ENCODE measurements at regions not wholly inside any gene's neighbourhood (a gene's known extent, or its start where the extent isn't known, plus 50 kb on each side); places are given as distances from the start of the nearest gene placed in this dataset.

DNA sequence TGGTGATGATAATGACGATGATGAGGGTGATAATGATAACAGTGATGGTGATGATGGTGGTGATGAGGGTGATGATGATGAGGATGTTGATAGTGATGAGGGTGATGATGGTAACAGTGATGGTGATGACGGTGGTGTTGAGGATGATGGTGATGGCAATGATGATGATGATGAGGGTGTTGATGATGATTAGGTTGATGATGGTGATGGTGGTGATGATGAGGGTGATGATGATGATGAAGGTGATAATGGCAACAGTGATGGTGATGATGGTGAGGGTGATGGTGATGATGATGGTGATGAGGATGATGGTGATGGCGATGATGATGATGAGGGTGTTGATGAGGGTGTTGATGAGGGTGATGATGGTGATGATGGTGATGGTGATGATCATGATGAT, 93.8 kb upstream of the ZNF469 start:
- DNase-seq (ENCODE audit: low spot score): no peak

DNA sequence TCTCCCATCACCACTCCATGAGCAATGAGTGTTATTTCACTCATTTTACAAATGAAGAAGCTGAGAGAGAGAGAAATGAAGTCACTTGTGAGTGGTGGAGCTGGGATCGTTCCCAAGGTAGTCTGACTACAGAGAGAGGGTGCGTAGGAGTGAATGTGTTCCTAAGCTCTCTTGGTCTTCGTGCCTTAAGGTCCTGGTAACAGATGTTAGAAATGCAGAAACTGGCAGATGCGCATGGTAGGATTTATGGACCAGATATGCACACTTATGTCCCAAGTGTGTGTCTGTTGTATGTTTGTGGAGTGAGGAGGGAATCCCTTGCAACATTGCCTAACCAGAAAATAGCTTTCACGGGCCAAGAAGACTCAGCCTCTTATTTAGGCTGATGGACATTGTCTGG, 93.2 kb upstream of the ZNF469 start:
- DNase-seq (ENCODE audit: low spot score): no peak

DNA sequence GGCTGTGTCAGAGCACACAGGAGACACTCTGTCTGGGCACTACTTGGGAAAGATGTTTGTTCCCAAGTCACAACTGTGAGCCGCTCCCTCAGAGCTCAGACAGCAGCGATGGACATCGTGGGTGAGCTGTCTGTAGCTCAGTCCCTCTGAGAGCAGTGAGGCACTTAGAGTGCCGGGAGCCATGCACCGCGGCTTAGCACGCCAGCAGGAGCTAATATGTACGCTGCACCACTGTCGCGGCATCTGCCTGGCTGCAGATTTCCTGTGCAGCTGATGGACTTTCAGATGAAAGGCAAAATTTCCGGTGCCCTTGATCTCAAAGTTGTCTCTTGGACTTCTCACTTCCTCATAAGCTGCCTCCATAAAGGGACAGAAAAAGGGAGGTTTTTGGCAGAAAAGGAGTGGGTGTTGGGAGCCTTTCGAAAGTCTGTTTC, 92.8 kb upstream of the ZNF469 start:
- no peak for DNase-seq (ENCODE audit: low spot score)

DNA sequence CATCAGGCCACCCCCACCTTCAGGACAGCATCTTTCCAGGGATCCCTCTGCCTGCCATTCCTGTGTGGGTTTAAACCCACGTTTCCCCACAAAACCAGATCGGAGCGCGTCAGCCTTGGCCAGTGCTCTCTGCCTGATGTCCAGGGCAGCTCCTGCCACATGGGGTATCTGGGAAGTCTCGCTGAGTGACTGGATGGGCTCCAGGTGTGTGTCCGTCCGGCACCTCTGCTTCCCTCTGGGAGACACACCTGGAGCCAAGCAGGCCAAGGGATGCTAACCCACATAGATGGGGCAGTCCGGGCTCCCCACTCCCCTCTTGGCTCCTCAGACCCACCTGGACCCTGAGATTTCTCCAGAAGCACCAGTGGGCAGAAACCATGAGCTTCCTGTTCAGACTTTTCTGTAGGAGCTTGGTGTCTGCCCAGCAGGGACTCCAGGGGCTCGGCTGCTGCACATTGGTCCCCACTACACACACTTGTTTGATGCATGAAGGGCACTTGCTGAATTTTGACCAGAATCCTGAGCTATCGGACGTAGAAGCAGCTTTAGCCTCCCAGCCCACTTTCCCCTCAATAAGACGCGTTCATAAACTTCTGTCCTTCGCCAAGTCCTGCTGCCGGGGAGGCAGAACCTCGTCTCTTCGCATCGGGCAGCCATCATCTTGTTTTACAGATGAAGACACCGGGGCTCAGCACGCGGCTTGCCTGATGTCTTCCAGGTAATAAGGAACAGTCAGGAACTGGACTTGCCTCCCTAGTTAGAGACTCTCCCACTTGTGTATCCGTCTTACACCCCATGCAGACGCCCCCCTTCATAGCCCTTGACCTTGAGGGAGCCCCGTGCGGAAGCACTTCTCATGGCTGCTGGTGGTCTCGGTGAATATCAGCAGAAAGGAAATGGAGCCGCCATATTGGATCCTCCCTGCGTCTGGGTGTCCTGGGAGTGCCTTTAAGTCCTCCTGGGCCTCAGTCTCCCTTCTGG, 91.6 kb upstream of the ZNF469 start:
- DNase-seq (ENCODE audit: low spot score): no peak

DNA sequence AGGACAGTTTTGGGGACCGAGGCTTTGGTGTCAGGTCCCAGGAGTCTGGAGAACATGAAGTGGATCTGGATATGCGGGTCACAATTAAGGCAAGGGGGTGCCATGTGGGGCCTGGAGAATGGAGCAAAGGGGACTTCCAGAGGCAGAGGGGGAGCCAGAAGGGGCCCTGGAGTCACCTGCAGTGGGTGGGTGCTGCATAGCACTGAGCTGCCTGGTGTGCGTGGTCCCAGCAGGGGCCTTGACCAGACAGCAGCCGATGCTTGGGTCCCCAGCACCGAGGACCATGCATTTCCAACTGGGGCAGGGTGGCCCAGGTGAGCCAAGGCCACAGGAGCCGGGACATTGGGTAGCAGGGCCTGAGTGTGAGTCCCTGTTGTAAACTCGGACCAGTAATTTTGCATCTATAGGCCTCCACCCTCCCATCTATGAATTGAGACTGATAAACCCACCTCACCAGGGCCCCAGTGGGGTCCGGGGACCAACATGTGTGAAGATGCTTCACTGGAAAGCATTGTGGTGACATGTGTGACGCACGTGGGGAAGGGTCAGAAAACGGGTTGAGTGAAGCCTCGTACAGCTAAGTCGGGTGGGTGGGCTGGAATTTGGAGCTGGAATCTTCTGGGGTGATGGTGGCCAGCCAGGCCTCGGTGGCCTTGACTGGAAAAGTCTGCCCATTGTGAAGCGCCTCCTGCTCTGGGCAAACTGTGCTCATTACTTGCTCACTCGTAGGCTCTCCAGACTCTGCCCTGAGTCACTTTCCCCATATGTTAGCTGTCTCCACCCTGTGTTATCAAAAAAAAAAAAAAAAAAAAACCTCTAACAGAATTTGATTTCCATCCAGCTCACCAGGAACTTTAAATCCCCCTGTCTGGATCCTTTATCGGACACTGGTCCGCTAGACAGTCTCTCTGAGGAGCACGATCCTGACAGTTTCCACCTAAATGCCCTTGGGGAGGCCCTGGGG, 90.5 kb upstream of the ZNF469 start:
- DNase-seq (ENCODE audit: low spot score): no peak

DNA sequence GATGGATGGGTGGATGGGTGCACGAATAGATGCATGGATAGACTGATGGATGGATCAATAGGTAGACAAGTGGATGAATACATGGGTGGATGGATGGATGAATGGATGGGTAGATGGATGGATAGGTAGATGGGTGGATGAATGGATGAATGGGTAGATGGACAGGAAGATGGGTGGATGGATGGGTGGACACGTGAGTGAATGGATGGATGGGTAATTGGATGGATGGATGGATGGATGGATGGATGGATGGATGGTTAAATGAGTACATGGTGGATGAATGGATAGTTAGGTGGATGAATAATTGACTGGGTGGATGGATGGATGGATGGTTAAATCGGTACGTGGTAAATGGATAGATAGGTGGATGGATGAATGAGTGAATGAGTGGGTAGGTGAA, 89.7 kb upstream of the ZNF469 start:
- no peak for DNase-seq (ENCODE audit: low spot score)

DNA sequence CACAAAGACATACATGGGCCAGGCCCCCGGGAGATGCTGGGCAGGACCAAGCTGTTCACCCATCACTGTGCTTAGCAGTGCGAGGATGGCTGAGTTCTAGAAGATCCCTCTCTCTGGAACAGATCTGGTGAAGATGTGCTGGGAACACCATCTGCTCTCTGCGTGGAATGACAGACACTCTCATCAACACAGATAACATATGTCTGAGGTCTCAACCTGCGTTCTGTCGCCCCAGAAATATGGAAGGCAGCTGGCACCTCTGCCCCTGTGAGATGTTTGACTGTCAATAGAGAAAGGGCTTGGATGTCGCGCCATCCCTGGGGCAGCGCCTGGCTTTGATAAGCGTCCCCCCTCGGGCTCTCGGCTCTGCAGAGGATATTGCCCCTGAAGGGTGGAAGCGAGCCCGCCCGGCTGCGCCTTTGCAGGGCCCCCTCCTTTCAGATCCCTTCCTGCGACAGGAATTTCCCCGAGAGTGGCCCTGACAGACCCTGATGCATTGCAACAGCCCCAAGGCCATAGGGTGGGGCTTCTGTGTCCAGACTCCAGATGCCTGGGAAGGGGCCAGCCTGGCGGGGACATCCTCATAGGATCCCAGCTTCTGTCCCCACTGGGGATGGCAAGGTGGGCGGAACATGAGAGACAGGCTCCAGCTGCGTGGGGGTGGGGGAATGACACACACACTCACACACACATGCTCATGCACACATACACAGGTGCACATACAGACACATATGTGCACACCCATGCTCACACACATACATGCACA, 86.9 kb upstream of the ZNF469 start:
- no peak for DNase-seq (ENCODE audit: low spot score)

DNA sequence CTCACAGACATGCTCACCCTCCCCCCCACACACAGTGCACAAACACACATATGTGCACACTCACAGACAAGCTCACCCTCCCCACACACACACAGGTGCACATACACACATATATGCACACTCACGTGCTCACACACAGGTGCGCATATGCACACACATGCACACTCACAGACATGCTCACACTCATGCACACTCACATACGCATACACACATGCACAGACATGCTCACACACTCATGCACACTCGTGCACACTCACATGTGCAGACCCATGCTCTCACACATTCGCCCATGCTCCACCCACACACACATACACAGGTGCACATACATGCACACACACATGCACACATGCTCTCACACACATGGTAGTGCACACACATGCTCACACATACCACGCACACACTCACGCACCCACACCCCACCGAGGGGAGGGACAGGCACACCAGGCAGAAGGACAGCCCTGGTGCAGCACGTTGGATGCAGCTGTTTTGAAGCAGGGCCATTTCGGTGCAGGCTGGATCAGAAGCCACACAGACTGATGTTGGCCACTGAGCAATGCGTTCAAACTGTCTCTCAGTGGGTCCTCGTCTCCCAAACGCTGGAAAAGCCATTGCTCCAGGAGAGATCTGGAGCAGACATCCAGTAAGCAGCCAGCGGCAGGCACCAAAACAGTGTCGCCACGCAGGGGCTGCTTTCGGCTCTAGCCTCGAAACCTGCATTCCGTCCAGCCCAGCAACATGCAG, 86.2 kb upstream of the ZNF469 start:
- DNase-seq (ENCODE audit: low spot score): no peak

DNA sequence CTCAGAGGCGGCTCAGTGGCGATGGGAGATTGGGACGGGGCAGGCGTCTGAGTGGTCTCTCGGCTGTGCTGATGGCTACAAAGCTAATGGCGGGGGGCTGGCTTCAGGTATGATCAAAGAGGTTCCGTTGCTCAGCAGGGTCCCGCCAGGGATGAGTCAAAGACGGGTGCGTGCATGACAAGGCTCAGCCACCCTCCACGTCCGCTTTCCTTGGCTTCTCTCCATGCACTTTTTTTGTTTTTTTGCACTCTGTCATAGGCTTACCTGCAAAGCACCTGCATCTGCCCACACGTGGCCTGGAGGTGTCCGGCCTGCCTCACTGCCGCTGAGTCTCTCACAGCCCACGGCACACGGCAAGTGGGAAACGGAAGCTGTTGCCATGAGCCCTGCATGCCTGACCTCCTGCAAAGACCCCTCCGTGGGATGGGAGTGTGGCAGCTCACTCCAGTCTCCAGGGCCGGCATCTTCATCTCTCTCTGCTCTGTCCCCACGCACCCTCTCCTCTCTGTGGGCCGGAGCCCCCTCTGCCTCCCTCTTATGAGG, 85.5 kb upstream of the ZNF469 start:
- DNase-seq (ENCODE audit: low spot score): no peak

DNA sequence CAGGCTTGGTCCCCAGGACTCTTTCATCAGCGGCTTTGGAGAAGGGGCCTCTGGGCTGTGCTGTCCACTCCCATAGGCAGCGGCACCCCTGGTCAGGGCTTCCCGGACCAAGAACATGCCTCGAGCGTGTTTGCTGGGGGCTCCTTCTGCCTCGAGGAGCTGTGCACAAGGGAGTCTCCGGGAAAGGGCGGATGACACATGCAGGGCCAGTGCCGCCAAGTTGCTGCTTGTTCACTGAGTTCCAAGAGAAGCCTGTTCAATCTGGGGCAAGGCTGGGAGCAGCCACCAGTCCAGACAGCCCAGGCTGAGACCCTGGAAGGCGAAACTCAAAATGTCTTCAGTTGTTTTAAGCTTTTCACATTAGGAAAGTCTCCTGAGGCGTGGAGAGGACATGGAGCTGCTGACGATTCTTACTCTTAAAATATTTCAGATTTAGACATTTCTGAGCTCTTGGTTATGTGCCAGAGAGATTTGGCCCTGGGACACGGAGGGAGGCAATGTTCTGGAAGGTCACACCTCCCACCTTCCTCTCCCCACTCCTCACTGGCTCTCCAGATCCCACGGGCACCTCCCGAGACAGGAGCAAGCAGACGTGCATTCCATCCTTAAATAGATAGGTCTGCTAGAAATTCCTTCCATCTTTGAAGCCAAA, 84.5 kb upstream of the ZNF469 start:
- no peak for DNase-seq (ENCODE audit: low spot score)

DNA sequence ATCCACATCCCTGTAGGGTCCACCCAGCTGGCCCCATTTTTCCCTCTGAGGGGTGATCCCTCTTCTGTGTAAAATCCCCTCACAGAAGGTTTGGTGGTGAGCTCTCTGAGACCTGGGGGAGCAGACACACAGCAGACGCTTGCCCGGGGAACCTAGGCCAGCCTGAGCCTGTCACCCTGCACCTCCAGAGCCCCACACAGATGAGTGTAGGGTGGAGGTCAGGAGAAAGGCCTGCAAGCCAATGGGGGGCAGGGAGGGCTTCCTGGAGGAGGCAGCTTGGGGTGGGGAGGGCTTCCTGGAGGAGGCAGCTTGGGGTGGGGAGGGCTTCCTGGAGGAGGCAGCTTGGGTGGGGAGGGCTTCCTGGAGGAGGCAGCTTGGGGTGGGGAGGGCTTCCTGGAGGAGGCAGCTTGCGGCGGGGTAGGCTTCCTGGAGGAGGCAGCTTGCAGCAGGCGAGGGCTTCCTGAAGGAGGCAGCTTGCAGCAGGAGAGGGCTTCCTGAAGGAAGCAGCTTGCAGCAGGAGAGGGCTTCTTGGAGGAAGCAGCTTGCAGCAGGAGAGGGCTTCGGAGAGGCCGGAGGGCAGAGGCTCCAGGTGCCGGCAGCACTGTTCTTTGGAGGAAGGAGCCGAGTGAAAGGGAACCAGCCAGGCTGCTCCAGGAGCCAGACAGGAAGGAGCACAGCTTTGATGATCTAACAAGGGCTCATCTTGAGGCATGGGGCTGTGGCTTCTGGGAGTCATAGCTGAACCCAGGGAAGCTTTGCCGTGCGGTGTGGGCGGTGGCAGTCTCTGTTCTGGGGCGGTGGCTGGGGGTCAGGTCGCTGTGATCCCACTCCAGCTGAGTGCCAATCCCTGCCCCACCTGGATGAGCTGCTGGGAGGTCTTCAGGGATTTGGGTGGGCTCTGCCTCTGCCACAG, 83.7 kb upstream of the ZNF469 start:
- no peak for DNase-seq (ENCODE audit: low spot score)

DNA sequence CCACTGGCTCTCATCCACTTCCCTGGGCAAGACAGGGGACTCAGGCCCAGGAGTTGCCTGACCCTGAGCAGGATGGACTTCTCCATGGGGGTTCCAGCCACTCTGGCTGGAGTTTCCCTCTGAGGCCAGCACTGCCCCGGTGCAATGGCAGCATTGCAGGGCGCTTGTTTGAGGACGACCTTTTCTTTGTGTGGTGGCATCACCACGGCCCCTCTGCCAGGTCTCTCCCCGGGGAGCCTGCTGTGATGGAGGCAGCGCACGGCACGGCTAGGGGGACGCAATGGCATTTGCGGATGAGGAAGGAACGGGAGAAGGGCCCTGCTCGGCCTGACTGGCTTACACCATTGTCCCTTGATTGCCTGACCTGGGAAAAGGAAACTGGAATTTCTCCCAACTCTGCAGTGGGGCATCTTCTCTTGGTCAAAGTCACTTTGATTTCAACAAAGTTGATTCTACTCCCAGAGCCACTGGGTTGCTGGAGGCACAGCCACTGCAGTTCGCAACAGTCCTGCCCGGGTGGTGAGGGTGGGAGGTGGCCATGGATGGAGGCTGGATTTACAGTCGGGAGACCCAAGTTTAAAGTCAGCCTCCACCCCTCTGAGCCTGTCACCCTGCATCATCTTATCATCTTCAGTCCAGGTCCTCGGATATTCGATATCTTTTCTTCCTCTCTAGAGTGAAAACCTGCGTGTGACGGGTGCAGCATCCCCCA, 82.9 kb upstream of the ZNF469 start:
- DNase-seq (ENCODE audit: low spot score): no peak

DNA sequence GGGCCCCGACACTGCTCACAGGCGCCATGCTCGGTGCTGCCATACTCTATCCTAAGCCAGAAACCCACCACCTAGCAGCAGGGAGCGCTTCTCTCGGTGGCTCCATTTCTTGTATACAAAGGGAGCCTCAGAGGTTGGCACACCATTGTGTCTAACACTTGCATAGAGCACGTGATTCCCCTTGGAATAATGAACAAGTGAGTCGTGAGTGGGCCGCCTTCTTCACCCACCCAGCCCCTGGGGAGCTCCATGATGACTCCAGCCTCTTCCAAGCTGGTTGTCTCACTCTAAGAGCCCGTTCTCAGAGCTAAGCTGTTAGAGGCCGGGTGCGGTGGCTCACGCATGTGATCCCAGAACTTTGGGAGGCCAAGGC, 82.3 kb upstream of the ZNF469 start:
- DNase-seq (ENCODE audit: low spot score): no peak

DNA sequence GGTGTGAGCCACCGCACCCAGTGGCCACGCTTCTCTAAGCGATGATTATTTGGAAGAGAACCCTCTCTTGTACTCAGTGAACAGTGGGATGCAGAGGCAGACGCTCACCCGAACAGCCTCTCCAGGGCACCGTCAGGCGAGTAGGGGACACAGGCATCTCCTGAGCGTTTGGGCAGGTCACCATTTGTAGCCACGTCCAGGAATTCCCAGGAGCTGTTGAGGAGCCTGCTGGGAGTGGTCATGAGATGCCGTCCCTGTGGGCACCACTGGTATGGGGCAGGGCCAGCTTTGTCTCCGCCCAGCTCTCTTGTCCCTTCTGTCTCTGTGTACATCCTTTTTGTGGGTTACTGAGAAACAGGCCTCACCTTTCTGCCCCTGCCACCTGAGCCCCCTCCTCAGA, 81.3 kb upstream of the ZNF469 start:
- no peak for DNase-seq (ENCODE audit: low spot score)

DNA sequence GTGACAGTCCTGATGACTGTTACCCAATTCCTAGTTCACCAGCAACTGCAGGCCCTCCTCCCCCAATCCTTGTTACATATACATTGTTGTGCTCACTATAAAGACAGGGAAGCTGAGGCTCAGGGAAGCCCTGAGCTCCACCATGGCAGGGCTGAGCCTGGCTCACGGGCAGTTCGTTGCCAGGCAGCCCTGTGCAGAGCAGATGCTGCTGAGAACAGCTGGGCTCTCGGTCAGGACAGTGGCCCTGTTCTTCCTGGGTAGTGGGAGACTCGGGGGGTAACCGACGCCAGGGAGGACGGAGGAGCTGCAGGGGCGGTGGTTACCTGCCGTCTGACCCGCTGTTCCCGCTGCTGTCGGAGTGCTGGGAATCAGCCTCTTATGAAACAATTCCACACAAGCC, 80.9 kb upstream of the ZNF469 start:
- no peak for DNase-seq (ENCODE audit: low spot score)

DNA sequence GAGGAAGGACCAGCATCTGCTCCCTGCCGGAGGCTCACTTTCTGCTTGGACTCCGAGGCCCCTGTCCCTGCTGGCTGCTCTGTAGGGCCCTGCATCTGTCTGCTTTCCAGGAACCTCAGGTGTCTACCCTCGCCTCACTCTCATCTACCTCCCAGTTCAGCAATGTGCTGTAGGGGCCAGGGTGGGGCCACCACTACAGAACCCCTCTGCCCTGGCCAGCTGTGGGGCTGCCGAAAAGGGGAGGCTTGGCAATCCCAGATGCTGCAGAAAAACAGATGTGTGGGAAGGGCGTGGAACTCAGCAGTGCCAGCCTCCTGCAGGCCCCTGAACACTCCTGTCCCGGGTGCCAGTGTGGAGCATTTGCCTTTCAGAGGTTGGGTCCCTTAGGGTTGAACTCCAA, 80.1 kb upstream of the ZNF469 start:
- no peak for DNase-seq (ENCODE audit: low spot score)

DNA sequence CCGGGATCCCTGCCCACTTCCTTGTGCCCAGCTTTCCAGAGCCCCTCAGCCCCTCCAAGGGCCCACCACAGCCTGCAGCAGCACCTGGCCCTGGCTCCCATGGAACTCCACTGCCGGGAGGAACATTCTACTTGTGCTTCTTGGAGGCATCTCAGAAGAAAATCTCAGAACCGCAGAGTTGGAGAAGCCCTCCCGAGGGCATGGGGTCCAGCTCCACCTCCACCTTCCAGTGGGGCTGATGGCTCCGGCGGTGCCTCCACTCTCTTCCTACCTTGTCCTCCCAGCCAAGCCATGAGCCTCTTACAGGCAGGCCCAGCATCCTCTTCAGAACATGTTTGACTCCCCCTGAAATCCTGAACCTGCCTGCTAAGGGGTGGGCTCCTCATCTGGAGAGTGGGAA, 79.4 kb upstream of the ZNF469 start:
- DNase-seq (ENCODE audit: low spot score): no peak

DNA sequence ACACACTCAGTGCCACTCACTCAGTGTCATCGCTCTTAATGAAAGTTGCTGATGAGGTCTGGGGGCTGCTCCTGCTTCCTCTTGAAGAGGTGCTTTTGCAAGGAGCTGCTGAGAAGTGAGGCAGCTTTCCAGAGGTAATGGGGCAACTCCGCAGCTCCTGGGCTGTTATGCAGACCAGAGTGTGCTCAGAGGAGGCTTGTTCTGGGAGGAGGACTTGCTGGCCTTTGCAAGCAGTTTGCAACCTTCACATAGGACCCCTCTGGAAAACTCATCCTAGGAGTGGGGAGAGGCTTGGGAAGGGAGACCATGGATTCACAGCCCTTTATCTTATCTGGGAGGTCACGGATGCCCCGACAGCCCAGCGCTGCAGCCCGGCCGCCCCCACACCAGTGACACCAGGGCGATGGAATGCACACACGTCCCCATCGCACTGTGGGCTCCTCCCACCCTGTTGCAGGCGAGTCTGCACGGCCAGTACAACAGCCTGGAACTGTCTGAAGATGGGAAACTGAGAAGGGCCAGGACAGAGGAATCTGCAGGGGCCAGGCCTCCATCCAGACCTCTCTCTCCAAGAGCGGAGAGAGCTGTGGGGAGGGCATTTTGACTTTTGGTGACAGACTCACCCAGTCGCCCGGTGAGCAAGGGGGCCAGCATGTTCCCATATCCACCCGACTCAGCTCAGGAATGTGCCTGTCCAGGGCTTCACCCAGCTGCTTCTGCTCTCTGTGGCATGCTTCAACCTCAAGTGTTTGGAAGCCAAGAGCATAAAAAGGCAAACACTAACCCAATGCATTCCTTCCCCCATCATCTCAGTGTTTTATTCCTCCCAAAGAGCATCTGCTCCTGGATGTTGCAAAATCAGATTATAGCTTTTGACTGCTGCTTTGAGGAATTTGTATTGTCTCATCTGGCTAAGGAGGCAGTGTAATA, 78.6 kb upstream of the ZNF469 start:
- no peak for DNase-seq (ENCODE audit: low spot score)

Measured in LoVo (cell line).